HUES6 (cell line): ENCODE measurements at regions not wholly inside any gene's neighbourhood (a gene's known extent, or its start where the extent isn't known, plus 50 kb on each side); places are given as distances from the start of the nearest gene placed in this dataset.

Experiments
- H3K27ac ChIP-seq: 2 replicates; pipeline ENCODE4 v1.7.0; 2013; ENCODE audit warnings: low read depth, mild to moderate bottlenecking, low read length, inconsistent platforms
- H3K27me3 ChIP-seq: 2 replicates; pipeline ENCODE4 v1.6.1; 2013; ENCODE audit warnings: low read length; ENCODE audit not compliant: control insufficient read depth, insufficient read depth
- H3K36me3 ChIP-seq: 2 replicates; pipeline ENCODE4 v1.6.1; 2013; ENCODE audit warnings: low read length; ENCODE audit not compliant: control insufficient read depth, insufficient read depth
- H3K4me1 ChIP-seq: 2 replicates; pipeline ENCODE4 v1.6.1; 2013; ENCODE audit warnings: low read length; ENCODE audit not compliant: control insufficient read depth, insufficient read depth
- H3K4me3 ChIP-seq: 2 replicates; pipeline ENCODE4 v1.5.1; 2013; ENCODE audit warnings: low read depth, low read length
- H3K9ac ChIP-seq: one replicate; pipeline ENCODE4 v1.6.1; 2013; ENCODE audit warnings: mild to moderate bottlenecking, low read length
- H3K9me3 ChIP-seq: 2 replicates; pipeline ENCODE4 v1.6.1; 2013; ENCODE audit warnings: low read depth, low read length; ENCODE audit not compliant: control insufficient read depth, insufficient read depth

DNA sequence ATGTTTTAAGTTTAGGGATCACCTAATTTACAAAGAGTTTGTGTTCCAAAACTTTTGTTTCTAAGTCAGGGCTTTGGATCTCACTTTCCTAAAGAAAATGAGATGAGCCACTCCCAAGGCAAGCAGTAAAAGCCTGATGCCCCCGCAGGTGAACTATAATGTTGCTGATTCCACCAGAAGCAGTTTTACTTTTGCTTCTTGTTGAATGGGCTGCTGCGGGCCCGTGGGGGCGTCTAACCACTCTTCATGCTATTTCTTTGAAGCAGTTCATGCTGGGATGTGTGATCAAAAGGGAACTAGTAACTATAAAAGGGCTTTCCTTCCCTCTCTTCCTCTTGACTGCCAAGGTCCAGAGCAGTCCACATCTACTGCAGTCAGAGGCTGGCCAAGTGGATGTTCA is 118.7 kb upstream of the NEBL start:
- H3K9me3 ChIP-seq: no peaks in the 10 kb centered on the region
- H3K9ac ChIP-seq: no peak overlapping the region
- no peaks in the 10 kb centered on the region for H3K4me1 ChIP-seq
- no peaks in the 10 kb centered on the region for H3K36me3 ChIP-seq
- no peaks in the 10 kb centered on the region for H3K27me3 ChIP-seq
- no peak overlapping the region for H3K4me3 ChIP-seq
- H3K27ac ChIP-seq: no peak overlapping the region

DNA sequence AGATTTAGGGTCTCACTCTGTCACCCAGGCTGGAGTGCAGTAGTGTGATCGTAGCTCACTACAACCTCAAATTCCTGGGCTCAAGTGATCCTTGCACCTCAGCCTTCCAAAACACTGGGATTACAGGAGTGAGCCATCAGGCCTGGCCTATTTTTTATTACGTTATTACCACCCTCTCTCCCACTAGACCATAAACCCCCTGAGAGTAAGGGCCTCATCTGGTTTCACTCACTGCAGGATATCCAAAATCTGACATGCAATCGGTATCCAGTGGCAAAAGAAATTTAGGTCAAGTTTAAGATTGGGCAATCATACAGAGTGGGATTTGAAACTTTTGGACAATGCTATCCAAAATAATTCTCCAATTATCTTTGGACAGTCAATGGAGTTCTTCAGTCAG is 117.0 kb upstream of the NEBL start:
- Histone ChIP-seq H3K27ac (no peak overlapping the region), H3K36me3 (no peaks in the 10 kb centered on the region), H3K4me3 (no peak overlapping the region), H3K9ac (no peak overlapping the region), H3K4me1 (no peaks in the 10 kb centered on the region), H3K27me3 (no peaks in the 10 kb centered on the region), H3K9me3 (no peaks in the 10 kb centered on the region)

DNA sequence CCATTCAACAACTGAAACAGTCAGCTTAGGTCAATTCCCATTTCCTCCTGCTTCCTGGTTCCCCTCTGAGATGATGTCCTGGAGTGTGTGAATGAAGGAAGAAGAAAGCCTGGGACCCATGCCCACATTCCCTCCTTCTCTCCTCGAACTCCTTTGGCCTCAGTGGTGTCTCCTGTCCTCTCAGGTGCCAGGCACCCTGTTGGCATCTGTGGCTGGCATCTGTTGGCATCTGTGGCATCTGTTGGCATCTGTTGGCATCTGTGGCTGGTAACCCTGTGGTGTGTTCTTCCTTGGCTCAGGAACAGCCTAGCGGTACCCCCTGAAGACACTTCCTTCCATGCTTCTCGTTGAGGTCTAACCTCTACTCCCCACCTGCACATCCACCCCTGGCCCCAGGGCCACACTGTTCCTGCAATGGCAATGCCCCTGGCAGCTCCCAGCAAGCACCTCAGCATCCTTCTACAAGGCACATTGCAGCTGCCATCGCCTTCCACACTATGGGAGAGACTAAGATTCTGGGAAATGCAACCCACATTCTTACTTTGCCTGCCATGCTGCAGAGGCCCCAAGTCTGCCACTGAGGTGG is 114.4 kb upstream of the NEBL start:
- Histone ChIP-seq H3K27me3 (no peaks in the 10 kb centered on the region), H3K9me3 (no peaks in the 10 kb centered on the region), H3K9ac (no peak overlapping the region), H3K4me1 (no peaks in the 10 kb centered on the region), H3K27ac (no peak overlapping the region), H3K36me3 (no peaks in the 10 kb centered on the region), H3K4me3 (no peak overlapping the region)

DNA sequence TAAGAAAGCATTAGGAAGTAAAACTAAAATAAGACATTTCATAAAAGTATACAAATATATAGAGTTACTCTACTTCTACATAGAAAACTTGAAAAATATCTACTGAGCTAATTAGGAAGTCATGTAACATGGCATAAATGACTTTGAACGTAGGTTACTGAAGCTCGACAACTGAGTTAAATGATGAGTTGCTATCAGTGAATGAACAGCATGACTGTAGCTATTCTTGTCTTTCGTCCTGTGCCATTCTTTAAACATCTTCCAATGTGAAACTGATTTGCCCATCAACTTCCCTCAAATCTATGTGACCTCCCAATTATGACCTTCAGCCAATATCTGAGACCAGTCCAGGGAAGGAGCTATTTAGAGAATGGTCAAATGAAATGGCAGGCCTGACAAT is 113.5 kb upstream of the NEBL start:
- no peaks in the 10 kb centered on the region for H3K9me3 ChIP-seq
- H3K36me3 ChIP-seq: no peaks in the 10 kb centered on the region
- H3K9ac ChIP-seq: no peak overlapping the region
- H3K27me3 ChIP-seq: no peaks in the 10 kb centered on the region
- no peak overlapping the region for H3K4me3 ChIP-seq
- no peak overlapping the region for H3K27ac ChIP-seq
- H3K4me1 ChIP-seq: no peaks in the 10 kb centered on the region

DNA sequence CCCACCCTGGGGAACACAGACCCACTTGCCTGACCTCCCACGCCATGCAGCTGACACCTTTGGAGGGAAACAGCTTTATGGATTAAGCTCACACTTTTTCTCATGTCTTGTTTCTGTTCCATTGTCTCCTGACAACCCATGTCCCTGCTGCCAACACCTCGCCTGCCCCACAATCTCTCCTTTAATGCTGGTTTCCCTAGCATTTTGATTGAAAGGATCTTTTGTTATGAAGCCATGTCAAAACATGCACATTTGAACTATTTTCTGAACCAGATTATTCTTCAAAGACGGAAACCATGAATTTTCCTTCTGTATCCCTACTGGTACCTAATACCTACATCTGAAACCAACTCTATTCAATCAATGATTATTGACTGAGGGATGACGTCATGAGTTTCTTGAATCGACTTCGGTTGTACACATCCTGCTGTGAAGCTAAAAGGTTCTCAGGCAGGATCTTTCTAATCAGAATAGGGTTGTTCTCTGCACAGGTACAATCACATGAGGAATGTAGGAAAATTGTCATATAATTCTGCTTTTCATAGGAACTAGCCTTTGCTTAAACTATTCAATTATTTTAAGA is 106.2 kb upstream of the NEBL start:
- 0 out of 2 replicates have a peak, but pooled peaks cover 5% of the 10 kb centered on the region for H3K4me1 ChIP-seq
- no peak overlapping the region for H3K4me3 ChIP-seq
- H3K27me3 ChIP-seq: no peaks in the 10 kb centered on the region
- no peaks in the 10 kb centered on the region for H3K36me3 ChIP-seq
- no peaks in the 10 kb centered on the region for H3K9me3 ChIP-seq
- H3K27ac ChIP-seq: no peak overlapping the region
- H3K9ac ChIP-seq: no peak overlapping the region

DNA sequence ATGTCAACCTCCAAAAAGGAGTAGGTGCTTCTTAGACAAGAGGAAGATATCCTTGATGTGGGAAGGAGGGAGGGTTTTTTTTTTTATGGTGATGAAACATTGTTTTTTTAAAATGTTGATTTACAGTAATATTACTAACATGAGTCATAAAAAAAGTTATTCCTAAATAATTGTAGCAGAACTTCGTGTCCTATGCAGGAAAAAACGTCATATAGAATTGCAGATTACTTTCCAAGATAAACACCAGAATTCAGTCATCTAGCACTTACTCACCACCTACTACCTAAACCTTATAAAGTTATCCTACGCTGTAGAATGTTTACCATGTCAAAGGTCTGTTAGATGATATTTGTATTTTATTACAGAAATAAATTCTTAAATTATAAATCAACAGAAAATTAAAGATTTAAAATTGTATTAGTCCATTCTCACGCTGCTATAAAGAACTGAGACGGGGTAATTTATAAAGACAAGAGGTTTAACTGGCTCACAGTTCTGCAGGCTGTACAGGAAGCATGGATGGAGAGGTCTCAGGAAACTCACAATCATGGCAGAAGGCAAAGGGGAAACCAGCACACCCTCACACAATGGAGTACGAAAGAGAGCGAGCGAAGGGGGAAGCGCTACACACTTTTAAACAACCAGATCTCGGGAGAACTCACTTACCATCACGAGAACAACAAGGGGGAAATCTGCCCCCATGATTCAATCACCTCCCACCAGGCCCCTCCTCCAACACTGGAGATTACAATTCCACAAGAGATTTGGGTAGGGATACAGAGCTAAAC is 105.2 kb upstream of the NEBL start:
- Histone ChIP-seq H3K9me3 (no peaks in the 10 kb centered on the region), H3K36me3 (no peaks in the 10 kb centered on the region), H3K4me3 (no peak overlapping the region), H3K27ac (no peak overlapping the region), H3K9ac (no peak overlapping the region), H3K4me1 (0 out of 2 replicates have a peak, but pooled peaks cover 5% of the 10 kb centered on the region), H3K27me3 (no peaks in the 10 kb centered on the region)

DNA sequence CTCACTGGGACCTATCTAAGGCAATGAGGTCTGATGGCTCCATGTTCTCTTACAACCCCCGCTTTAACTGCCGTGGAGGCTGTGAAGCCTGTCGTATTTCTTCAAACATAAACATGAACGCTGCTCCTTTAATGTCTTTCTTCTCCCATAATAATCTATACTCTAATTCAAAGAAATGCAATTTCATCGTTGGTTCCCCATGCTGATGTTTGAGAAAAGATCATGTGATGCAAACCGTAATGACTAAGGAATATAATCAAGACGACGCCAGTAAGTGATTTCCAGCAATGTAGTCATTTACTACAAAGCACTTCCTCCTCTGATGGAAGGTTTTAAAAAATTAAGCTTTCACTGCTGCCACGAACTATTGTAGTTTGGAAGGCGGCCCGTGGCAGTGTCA is 102.6 kb upstream of the NEBL start:
- H3K27me3 ChIP-seq: no peaks in the 10 kb centered on the region
- H3K27ac ChIP-seq: no peak overlapping the region
- H3K9me3 ChIP-seq: no peaks in the 10 kb centered on the region
- H3K36me3 ChIP-seq: no peaks in the 10 kb centered on the region
- no peak overlapping the region for H3K9ac ChIP-seq
- peaks cover 4% of the 10 kb centered on the region; the same call in 1 of the 2 replicates for H3K4me1 ChIP-seq
- no peak overlapping the region for H3K4me3 ChIP-seq

DNA sequence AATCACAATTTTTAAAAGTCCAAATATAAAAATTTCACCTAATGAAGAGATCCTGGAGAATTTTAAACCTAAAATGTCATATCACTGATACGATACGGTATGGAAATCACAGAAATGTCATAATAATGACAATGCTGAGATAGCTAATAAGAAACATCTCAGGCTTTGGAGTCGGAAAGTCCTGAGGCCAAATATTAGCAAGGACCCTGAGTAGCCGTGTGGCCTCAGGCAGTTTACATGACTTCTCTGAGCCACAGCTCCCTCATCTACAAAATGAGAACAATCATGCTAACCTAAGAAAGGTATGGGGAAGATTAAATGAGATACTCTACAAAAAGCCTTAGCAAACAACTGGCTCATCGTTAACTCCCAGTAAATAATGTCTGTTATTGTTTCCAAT is 100.9 kb upstream of the NEBL start:
- H3K9me3 ChIP-seq: 0 out of 2 replicates have a peak, but pooled peaks cover 6% of the 10 kb centered on the region
- no peaks in the 10 kb centered on the region for H3K27me3 ChIP-seq
- H3K36me3 ChIP-seq: no peaks in the 10 kb centered on the region
- no peak overlapping the region for H3K9ac ChIP-seq
- H3K27ac ChIP-seq: no peak overlapping the region
- H3K4me1 ChIP-seq: peaks cover 3% of the 10 kb centered on the region; the same call in 1 of the 2 replicates
- no peak overlapping the region for H3K4me3 ChIP-seq

DNA sequence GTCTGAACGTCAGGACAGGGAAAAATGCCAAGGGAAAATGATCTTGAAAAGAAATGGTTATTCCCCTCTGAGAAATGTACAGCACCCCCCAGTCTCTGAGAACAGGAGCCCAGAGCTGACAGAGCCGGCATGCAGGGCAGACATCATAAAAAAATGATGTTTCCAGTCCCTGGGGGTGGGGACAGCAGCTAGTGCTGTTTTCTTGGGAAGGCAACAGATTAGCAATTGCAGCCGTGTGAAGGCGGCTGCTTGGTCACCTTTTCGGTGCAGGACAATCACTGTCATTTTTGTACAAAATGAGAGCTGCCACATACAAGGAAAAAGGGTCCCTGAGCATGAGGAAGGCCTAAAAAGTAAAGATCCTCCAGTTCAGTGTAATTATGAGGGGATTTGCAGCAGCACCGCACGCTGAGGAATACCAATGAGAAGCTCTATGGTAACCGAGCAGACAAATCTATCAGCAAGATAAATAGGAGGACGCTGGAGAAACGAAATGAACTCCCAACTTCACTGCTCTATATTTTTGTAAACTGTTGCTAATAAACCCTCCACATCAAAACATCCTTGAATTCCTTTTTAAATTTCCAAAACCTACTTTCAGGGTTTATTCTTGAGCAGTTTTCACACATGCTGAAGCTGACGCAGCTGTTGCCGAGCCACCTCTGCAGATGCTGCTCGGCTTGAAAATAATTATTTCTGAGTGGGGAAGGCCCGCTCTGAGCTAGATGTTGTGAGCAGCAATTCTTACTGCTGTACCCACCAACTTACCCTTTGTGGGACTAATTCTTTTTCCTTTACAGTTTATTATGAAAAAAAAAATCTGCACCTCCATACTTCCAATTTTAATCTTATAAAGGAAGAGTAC is 98.2 kb upstream of the NEBL start:
- H3K27ac ChIP-seq: no peak overlapping the region
- H3K4me3 ChIP-seq: no peak overlapping the region
- H3K9ac ChIP-seq: no peak overlapping the region
- H3K27me3 ChIP-seq: no peaks in the 10 kb centered on the region
- peaks cover 6% of the 10 kb centered on the region; the same call in 1 of the 2 replicates for H3K4me1 ChIP-seq
- no peaks in the 10 kb centered on the region for H3K36me3 ChIP-seq
- 0 out of 2 replicates have a peak, but pooled peaks cover 6% of the 10 kb centered on the region for H3K9me3 ChIP-seq

DNA sequence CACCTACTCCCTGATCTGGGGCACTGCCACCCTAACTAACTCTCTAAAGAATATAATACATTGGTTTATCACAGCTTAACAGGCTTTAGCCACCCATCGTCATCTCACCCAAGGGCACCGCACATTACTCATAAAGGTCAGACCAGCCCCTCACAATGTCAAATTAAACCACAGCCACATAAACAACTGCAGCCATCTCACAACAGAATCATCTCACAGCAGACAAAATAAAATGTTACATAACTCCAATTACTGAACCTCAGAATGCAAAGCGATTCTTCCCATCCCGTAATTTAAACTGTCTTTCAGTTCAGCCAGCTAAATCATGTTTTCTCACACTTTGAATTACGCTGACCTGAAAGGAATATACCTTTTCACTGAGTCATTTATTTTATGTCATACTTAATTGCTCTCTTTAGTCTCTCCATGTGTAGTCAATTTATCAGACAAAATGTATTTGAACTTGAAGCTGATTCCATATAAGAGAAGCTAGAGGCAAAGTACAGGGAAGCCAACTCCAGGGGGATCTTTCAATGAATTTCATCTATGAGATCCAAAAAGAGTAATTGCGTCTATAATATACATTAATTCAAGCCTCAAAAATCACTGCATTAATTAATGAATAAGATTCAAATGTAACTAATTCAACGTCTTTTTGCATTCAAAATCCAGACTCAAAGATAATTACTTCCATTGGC is 96.9 kb upstream of the NEBL start:
- no peaks in the 10 kb centered on the region for H3K27me3 ChIP-seq
- no peak overlapping the region for H3K4me3 ChIP-seq
- no peaks in the 10 kb centered on the region for H3K36me3 ChIP-seq
- no peak overlapping the region for H3K27ac ChIP-seq
- H3K4me1 ChIP-seq: peaks cover 6% of the 10 kb centered on the region; the same call in 1 of the 2 replicates
- H3K9ac ChIP-seq: no peak overlapping the region
- H3K9me3 ChIP-seq: 0 out of 2 replicates have a peak, but pooled peaks cover 6% of the 10 kb centered on the region
